ENCODE measurements at regions not wholly inside any gene's neighbourhood (a gene's known extent, or its start where the extent isn't known, plus 50 kb on each side); places are given as distances from the start of the nearest gene placed in this dataset.

GRCh38 chr2:121075641-121076497 is 209.1 kb downstream of the TFCP2L1 start:
- no peak overlapping the region for H3K27ac Mint-ChIP-seq

DNA sequence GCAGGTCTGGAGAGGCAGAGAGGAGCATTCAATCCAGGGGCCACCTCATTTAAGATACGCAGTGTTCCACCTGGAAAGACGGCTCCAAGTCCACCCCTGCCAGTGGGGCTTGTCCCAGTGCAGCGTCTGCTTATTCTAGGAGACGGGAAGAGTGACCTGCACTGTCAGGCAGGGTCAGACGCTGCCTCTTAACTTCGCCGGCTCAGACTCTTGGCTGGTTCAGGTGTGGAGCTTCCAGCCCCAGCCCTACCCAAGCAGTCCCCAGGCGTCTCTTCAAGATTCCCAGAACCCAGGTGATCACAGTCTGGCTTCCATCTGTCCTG is 208.5 kb downstream of the TFCP2L1 start:
- H3K27me3 Mint-ChIP-seq = peaks cover 38% of the 10 kb centered on the region
- no peak for TF ChIP-seq CTCF (IDR thresholded peaks at IDR 0.05)
- ChIA-PET CTCF (no interaction called here), POLR2A (no interaction called here)
- H3K9me3 Mint-ChIP-seq = no peaks in the 10 kb centered on the region
- peaks cover 2% of the 10 kb centered on the region for H3K4me1 Mint-ChIP-seq
- DNase-seq (no peak), ATAC-seq (ENCODE audit: low read depth) (no peak)
- H3K27ac Mint-ChIP-seq = no peak overlapping the region
- no peaks in the 10 kb centered on the region for H3K36me3 Mint-ChIP-seq (ENCODE audit: low read depth)
- no peak overlapping the region for H3K4me3 Mint-ChIP-seq
- intact Hi-C loops (cut with micrococcal nuclease) = no loop called here

More at GRCh38 chr2:121075641-121076497, 209.1 kb downstream of the TFCP2L1 start:
- Mint-ChIP-seq H3K27me3 (peaks cover 35% of the 10 kb centered on the region), H3K36me3 (ENCODE audit: low read depth) (no peaks in the 10 kb centered on the region), H3K9me3 (no peaks in the 10 kb centered on the region), H3K4me1 (peaks cover 2% of the 10 kb centered on the region), H3K4me3 (no peak overlapping the region)
- ChIA-PET POLR2A (no interaction called here), CTCF (no interaction called here)
- DNase-seq (no peak), ATAC-seq (ENCODE audit: low read depth) (no peak)
- intact Hi-C loops (cut with micrococcal nuclease) = no loop called here
- no peak for TF ChIP-seq CTCF (IDR thresholded peaks at IDR 0.05)

DNA sequence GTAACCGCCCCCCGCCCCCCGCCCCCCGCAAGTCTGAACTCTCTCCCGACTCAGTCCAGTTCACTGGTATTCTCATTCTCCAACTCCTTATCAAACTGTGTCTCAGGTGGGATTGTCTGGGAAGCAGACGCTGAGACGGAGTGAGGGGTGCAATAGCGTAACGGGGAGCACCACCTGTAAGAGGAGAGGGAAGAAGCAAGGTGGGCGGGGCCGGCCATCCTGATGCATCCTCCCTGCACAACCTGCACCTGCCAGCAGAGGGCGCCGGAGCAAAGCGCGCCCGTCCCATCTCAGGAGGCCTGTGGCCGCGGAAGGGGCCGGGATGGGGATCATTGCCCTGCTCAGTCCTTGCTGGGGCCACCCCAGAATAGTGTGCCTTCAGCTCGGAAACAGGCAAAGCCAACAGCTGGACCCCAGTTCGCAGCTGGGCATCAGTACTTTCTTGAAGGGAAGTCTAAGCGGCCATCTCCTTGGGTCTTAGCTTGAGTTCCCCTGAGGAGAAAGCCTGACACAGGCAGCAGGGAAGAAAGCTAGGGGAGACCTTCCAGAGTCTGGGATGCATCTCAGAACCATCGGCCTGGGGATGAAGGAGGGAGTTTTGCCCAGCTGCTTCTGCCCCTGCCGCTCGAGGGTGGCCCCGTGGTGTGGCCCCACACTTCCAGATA is 208.0 kb downstream of the TFCP2L1 start:
- POLR2A ChIA-PET = no interaction called here
- CTCF ChIA-PET = interaction anchor here (0.7 to 0.8 kb wide), 2 partner anchors 9 to 12 kb away, joined by 3 to 4 read pairs; no protein-coding TSS in a partner anchor
- Mint-ChIP-seq H3K9me3 (no peaks in the 10 kb centered on the region), H3K4me3 (no peak overlapping the region), H3K27me3 (peaks cover 35% of the 10 kb centered on the region), H3K36me3 (ENCODE audit: low read depth) (no peaks in the 10 kb centered on the region), H3K4me1 (peaks cover 2% of the 10 kb centered on the region), H3K27ac (no peak overlapping the region)
- TF ChIP-seq CTCF (IDR thresholded peaks at IDR 0.05) = peak; percentile 37
- DNase-seq = peak; percentile 40
- peak; percentile 62 for ATAC-seq (ENCODE audit: low read depth)
- intact Hi-C loops (cut with micrococcal nuclease) = no loop called here

- intact Hi-C loops (cut with micrococcal nuclease) = no loop called here
- H3K36me3 Mint-ChIP-seq (ENCODE audit: low read depth) = no peaks in the 10 kb centered on the region
- H3K4me1 Mint-ChIP-seq = peaks cover 2% of the 10 kb centered on the region
- no peak for TF ChIP-seq CTCF (IDR thresholded peaks at IDR 0.05)
- no peaks in the 10 kb centered on the region for H3K9me3 Mint-ChIP-seq
- POLR2A ChIA-PET = no interaction called here
- H3K27me3 Mint-ChIP-seq = peaks cover 40% of the 10 kb centered on the region
- DNase-seq = no peak
- ATAC-seq (ENCODE audit: low read depth) = no peak
- no peak overlapping the region for H3K4me3 Mint-ChIP-seq
- no peak overlapping the region for H3K27ac Mint-ChIP-seq
- CTCF ChIA-PET = interaction anchor here (0.7 kb wide), 1 partner anchor 9 kb away, joined by 4 read pairs; no protein-coding TSS in a partner anchor
Measured at GRCh38 chr2:121078899-121079298, 206.1 kb downstream of the TFCP2L1 start.
